GM06990 (cell line): ENCODE measurements at regions not wholly inside any gene's neighbourhood (a gene's known extent, or its start where the extent isn't known, plus 50 kb on each side); places are given as distances from the start of the nearest gene placed in this dataset.
A peak's percentile ranks its signal among the peaks of the same experiment; 100 is the strongest.

Experiments used
- DNase-seq: peaks from one replicate; pipeline ENCODE4 v3.0.0-alpha.2; 2011; ENCODE audit not compliant: insufficient read length; ENCODE audit errors: extremely low read depth
- H3K27me3 ChIP-seq: replicated peaks from 2 replicates; pipeline ENCODE4 v1.6.0; 2011; ENCODE audit warnings: low read length; ENCODE audit not compliant: control insufficient read depth, insufficient read depth
- H3K36me3 ChIP-seq: 2 replicates; pipeline ENCODE4 v1.5.1; 2011; ENCODE audit warnings: low read length; ENCODE audit not compliant: control insufficient read depth, insufficient read depth
- H3K4me3 ChIP-seq: replicated peaks from 2 replicates; pipeline ENCODE4 v1.5.1; 2011; ENCODE audit warnings: low read depth, mild to moderate bottlenecking, control low read depth, low read length
- CTCF ChIP-seq: IDR thresholded peaks from 2 replicates; pipeline ENCODE4 v1.5.1; 2011; ENCODE audit warnings: low read length, control low read depth, mild to moderate bottlenecking, inconsistent platforms; ENCODE audit not compliant: insufficient read depth, poor library complexity, severe bottlenecking

DNA sequence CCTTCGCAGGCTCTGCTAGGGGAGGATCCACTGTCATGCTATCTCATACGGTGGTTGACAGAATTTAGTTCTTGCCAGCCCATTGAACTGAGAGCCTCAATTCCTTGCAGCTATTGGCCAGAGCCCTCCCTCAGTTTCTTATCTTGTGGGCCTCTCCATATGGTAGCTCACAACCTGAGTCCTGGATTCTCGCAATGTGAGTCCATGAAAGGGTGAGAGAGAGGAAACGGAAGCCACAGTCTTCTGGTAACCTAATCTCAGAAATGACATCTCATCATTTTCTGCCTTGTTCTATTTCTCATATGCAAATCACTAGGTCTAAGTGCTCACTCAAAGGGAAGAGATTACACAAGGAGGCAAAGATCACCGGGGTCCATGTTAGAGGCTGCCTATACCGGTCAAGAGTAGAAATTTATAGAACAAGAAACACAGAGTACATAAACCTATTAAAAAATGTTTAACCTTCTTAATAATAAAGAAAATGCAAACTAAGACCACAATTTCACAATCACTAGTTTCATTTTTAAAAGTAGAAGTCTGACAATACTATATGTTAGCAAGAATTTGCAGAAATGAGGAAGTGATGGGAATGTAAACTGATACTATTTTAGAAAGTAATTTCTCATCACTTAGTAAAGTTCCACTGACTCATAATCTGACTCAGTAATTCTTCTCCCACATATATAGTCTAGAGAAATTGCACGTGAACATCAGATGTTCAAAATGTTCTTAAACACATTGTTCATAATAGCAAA, 378.4 kb upstream of the AGTR1 start:
- DNase-seq = peak; percentile 85
- H3K27me3 ChIP-seq = no peaks in the 10 kb centered on the region
- no peak for TF ChIP-seq CTCF
- H3K4me3 ChIP-seq = peak overlapping the region; percentile 8
- H3K36me3 ChIP-seq = no peaks in the 10 kb centered on the region

DNA sequence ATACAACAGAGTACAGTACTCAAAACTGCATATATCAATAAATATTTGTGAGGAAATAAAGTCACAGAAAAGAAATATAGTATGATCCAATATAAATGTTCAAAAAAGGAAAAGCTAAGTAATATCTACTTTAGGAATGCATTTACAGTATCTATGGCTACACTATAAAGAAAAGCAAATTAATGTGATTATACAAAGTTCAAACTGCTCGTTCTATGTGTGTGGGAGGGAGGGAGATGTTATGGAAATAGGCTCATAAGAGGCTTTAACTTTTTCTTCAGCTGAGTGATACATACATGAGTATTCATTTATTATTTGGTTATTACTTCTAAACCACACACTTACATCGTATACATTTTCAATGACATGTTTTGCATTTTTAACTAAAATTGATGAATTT, 377.7 kb upstream of the AGTR1 start:
- Histone ChIP-seq H3K4me3 (no peak overlapping the region), H3K36me3 (no peaks in the 10 kb centered on the region), H3K27me3 (no peaks in the 10 kb centered on the region)
- no peak for DNase-seq
- no peak for TF ChIP-seq CTCF

DNA sequence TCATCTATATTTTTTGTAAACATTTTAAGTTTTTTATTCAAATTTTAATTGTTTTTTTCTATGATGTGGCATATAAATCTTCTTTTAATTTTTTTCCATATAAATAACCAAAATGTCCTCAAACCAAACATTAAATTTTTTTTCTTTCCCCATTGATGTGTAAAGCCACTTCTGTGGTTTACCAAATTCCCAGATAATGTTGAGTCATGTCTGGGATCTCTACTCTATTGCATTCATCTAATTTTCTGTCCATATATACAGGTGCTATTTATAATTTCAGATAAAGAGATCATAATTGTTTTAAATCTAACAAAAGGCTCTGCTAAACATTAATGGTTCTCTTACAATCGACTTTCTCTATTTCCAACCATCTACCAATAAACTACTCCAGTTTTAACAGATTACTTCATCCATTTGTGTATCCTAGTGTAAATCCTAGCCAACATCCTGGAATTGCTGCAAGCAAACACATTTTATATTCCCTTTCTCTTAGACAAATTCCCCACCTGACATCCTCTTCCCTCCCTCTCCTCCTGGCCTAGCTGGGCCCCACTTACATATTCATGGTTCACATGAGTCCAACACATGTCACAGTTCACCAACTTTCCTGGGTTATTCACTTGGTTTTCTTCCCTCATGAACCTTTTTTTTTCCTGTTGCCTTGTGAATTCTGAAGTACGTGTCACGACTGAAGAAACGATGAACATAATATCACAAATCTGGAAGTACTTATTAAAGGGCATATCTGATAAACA, 368.0 kb upstream of the AGTR1 start:
- H3K4me3 ChIP-seq = no peak overlapping the region
- TF ChIP-seq CTCF = no peak
- no peaks in the 10 kb centered on the region for H3K27me3 ChIP-seq
- no peaks in the 10 kb centered on the region for H3K36me3 ChIP-seq
- DNase-seq = no peak

DNA sequence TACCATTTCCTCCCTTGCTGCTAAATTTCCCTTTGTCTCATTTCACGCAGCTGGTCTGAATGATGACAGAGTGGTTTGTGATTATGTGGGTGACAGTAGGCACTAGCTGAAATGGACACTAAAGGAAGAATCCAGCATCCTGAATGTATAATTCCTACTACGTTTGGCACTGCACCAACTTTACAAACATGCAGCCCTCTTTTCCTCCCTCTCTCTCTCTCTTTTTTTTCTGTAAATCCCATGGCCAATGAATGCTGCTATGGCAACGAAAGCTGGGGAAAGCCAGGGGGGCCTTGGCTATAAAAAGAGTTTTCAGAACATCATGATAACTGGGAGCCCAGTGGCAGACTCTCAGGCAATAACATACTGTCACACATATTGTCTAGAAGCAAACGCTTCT, 367.2 kb upstream of the AGTR1 start:
- H3K4me3 ChIP-seq = no peak overlapping the region
- no peak for DNase-seq
- no peaks in the 10 kb centered on the region for H3K27me3 ChIP-seq
- TF ChIP-seq CTCF = no peak
- H3K36me3 ChIP-seq = no peaks in the 10 kb centered on the region

- H3K27me3 ChIP-seq = no peaks in the 10 kb centered on the region
- TF ChIP-seq CTCF = no peak
- DNase-seq = no peak
- no peaks in the 10 kb centered on the region for H3K36me3 ChIP-seq
- H3K4me3 ChIP-seq = no peak overlapping the region
These were observed 366.4 kb upstream of the AGTR1 start for GRCh38 chr3:148331081-148331846.
